ENCODE measurements at regions not wholly inside any gene's neighbourhood (a gene's known extent, or its start where the extent isn't known, plus 50 kb on each side); places are given as distances from the start of the nearest gene placed in this dataset.
A peak's percentile ranks its signal among the peaks of the same experiment; 100 is the strongest.

- no peaks in the 10 kb centered on the region for H3K79me2 ChIP-seq (ENCODE audit: control insufficient read depth, insufficient read depth, low read length)
- H3K36me3 ChIP-seq (ENCODE audit: control insufficient read depth, insufficient read depth, low read length): no peaks in the 10 kb centered on the region
- no peak overlapping the region for H3K4me3 ChIP-seq (replicated peaks in 1 of 4; ENCODE audit: control extremely low read depth in 1 of 4, insufficient read depth in 1 of 4, low read depth in 3 of 4, low read length in 4 of 4)
- no peaks in the 10 kb centered on the region for H3K27me3 ChIP-seq (ENCODE audit: control insufficient read depth, insufficient read depth, low read length)
- H3K9me3 ChIP-seq (ENCODE audit: control insufficient read depth, insufficient read depth, low read depth, low read length): no peaks in the 10 kb centered on the region
- no peak overlapping the region for H3K4me2 ChIP-seq (ENCODE audit: extremely low read depth, insufficient read depth, low read length)
- H3K27ac ChIP-seq (ENCODE audit: insufficient read depth, low read length): peak overlapping the region; percentile 19
- TF ChIP-seq CTCF (conservative IDR thresholded peaks at IDR 0.05 in 1 of 2, IDR thresholded peaks at IDR 0.05 in 1 of 2; ENCODE audit: low read depth in 1 of 2, low read length in 2 of 2) (no peak), EZH2 (IDR thresholded peaks at IDR 0.05; ENCODE audit: low read length, missing control alignments) (no peak)
- peak; percentile 61 to 93 for DNase-seq (ENCODE audit: low read depth in 2 of 2)
- no peaks in the 10 kb centered on the region for H4K20me1 ChIP-seq (ENCODE audit: control insufficient read depth, extremely low read depth, insufficient read depth, low read length)
- no peaks in the 10 kb centered on the region for H3K4me1 ChIP-seq (ENCODE audit: control insufficient read depth, extremely low read depth, insufficient read depth, low read length)
- H3K9ac ChIP-seq (ENCODE audit: insufficient read depth, low read length): no peak overlapping the region
- no peak overlapping the region for H2AFZ ChIP-seq (ENCODE audit: low read length)
Observed at GRCh38 chr3:54046641-54047214, 75.6 kb upstream of the CACNA2D3 start.

- Histone ChIP-seq H3K9ac (ENCODE audit: insufficient read depth, low read length) (no peak overlapping the region), H4K20me1 (ENCODE audit: control insufficient read depth, extremely low read depth, insufficient read depth, low read length) (no peaks in the 10 kb centered on the region), H3K9me3 (ENCODE audit: control insufficient read depth, insufficient read depth, low read depth, low read length) (no peaks in the 10 kb centered on the region), H3K36me3 (ENCODE audit: control insufficient read depth, insufficient read depth, low read length) (no peaks in the 10 kb centered on the region), H3K4me1 (ENCODE audit: control insufficient read depth, extremely low read depth, insufficient read depth, low read length) (no peaks in the 10 kb centered on the region), H3K4me2 (ENCODE audit: extremely low read depth, insufficient read depth, low read length) (no peak overlapping the region), H3K27me3 (ENCODE audit: control insufficient read depth, insufficient read depth, low read length) (no peaks in the 10 kb centered on the region), H2AFZ (ENCODE audit: low read length) (no peak overlapping the region), H3K79me2 (ENCODE audit: control insufficient read depth, insufficient read depth, low read length) (no peaks in the 10 kb centered on the region), H3K4me3 (replicated peaks in 1 of 4; ENCODE audit: control extremely low read depth in 1 of 4, insufficient read depth in 1 of 4, low read depth in 3 of 4, low read length in 4 of 4) (no peak overlapping the region), H3K27ac (ENCODE audit: insufficient read depth, low read length) (no peak overlapping the region)
- peak in 1 of 2 donors; percentile 11 for DNase-seq (ENCODE audit: low read depth in 2 of 2)
- no peak for TF ChIP-seq EZH2 (IDR thresholded peaks at IDR 0.05; ENCODE audit: low read length, missing control alignments)
- no peak for TF ChIP-seq CTCF (conservative IDR thresholded peaks at IDR 0.05 in 1 of 2, IDR thresholded peaks at IDR 0.05 in 1 of 2; ENCODE audit: low read depth in 1 of 2, low read length in 2 of 2)
Observed at GRCh38 chr3:54045061-54045815, 77.1 kb upstream of the CACNA2D3 start.

- no peaks in the 10 kb centered on the region for H4K20me1 ChIP-seq (ENCODE audit: control insufficient read depth, extremely low read depth, insufficient read depth, low read length)
- no peak overlapping the region for H3K4me2 ChIP-seq (ENCODE audit: extremely low read depth, insufficient read depth, low read length)
- no peak overlapping the region for H3K4me3 ChIP-seq (replicated peaks in 1 of 4; ENCODE audit: control extremely low read depth in 1 of 4, insufficient read depth in 1 of 4, low read depth in 3 of 4, low read length in 4 of 4)
- H3K4me1 ChIP-seq (ENCODE audit: control insufficient read depth, extremely low read depth, insufficient read depth, low read length): no peaks in the 10 kb centered on the region
- H2AFZ ChIP-seq (ENCODE audit: low read length): no peak overlapping the region
- H3K79me2 ChIP-seq (ENCODE audit: control insufficient read depth, insufficient read depth, low read length): no peaks in the 10 kb centered on the region
- H3K27ac ChIP-seq (ENCODE audit: insufficient read depth, low read length): no peak overlapping the region
- H3K9ac ChIP-seq (ENCODE audit: insufficient read depth, low read length): no peak overlapping the region
- H3K27me3 ChIP-seq (ENCODE audit: control insufficient read depth, insufficient read depth, low read length): no peaks in the 10 kb centered on the region
- H3K9me3 ChIP-seq (ENCODE audit: control insufficient read depth, insufficient read depth, low read depth, low read length): no peaks in the 10 kb centered on the region
- H3K36me3 ChIP-seq (ENCODE audit: control insufficient read depth, insufficient read depth, low read length): no peaks in the 10 kb centered on the region
- DNase-seq (ENCODE audit: low read depth in 2 of 2): no peak
- TF ChIP-seq EZH2 (IDR thresholded peaks at IDR 0.05; ENCODE audit: low read length, missing control alignments) (no peak), CTCF (conservative IDR thresholded peaks at IDR 0.05 in 1 of 2, IDR thresholded peaks at IDR 0.05 in 1 of 2; ENCODE audit: low read depth in 1 of 2, low read length in 2 of 2) (no peak)
Observed at GRCh38 chr3:54042259-54042823, 80.0 kb upstream of the CACNA2D3 start.

Data from fibroblast of lung (primary cell).